Uterus (tissue), 2 donors: ENCODE measurements at regions not wholly inside any gene's neighbourhood (a gene's known extent, or its start where the extent isn't known, plus 50 kb on each side); places are given as distances from the start of the nearest gene placed in this dataset.

Source experiments
- POLR2A ChIP-seq, 2 donors: fragments of 450-650 bp; IDR thresholded peaks; one replicate each; pipeline ENCODE4 v1.6.1; 2016; ENCODE audit warnings: antibody characterized with exemption in 2 of 2, mild to moderate bottlenecking in 1 of 2, moderate library complexity in 1 of 2
- TF ChIP-seq, protein P1 (sequence below), 4 experiments: fragments of 200-600 bp in 2 of 4; fragments of 450-650 bp in 2 of 4; sonication (generic) in 2 of 4; IDR thresholded peaks; one replicate each; pipeline ENCODE4 v1.5.1; 2016 to 2019; ENCODE audit warnings: antibody characterized with exemption in 4 of 4, mild to moderate bottlenecking in 2 of 4, moderate library complexity in 1 of 4

DNA sequence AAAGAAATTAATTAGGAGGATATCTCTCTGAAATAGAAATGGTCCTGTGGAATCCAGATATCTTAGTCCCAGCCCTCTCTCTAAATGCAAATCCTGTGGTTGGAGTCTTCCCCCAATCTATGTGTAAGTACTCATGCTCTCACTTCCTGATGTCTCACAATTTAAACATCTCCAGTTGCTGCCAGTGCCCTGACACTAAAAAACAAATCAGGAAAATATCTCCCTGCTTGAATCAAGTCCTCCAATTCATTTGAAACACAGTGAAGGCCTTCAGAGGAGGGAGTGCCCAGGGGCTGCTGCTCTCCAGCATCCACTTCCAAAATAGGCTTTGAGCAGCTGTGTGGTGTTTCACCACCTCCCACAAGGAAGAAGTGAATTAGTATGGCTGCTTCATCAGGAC is 413.8 kb downstream of the RAD51AP2 start:
- TF ChIP-seq, protein P1, sequence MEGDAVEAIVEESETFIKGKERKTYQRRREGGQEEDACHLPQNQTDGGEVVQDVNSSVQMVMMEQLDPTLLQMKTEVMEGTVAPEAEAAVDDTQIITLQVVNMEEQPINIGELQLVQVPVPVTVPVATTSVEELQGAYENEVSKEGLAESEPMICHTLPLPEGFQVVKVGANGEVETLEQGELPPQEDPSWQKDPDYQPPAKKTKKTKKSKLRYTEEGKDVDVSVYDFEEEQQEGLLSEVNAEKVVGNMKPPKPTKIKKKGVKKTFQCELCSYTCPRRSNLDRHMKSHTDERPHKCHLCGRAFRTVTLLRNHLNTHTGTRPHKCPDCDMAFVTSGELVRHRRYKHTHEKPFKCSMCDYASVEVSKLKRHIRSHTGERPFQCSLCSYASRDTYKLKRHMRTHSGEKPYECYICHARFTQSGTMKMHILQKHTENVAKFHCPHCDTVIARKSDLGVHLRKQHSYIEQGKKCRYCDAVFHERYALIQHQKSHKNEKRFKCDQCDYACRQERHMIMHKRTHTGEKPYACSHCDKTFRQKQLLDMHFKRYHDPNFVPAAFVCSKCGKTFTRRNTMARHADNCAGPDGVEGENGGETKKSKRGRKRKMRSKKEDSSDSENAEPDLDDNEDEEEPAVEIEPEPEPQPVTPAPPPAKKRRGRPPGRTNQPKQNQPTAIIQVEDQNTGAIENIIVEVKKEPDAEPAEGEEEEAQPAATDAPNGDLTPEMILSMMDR (IDR thresholded peaks at IDR 0.05), result no peak
- no peak for TF ChIP-seq POLR2A (IDR thresholded peaks at IDR 0.05)
